ENCODE measurements at regions not wholly inside any gene's neighbourhood (a gene's known extent, or its start where the extent isn't known, plus 50 kb on each side); places are given as distances from the start of the nearest gene placed in this dataset.

DNA sequence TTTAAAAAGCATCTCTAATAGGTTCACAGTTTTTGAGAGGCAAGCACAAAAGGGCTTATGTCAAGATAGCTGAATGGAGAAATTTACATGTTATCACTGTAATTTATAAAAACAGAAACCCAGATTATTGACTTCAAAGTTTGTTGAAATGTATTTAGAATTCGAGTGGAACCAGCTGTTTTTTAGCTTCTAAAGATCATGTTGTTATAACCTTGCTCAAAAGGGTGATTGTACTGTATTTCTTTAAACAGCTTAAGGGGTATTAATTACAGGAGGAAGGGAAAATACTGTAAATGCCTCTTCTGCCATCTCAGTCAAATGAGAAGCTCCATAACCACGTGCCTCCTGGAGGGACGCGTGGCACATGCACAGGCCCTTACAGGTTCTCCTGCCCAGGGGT, 156.2 kb upstream of the MGMT start:
- H2BK120ac ChIP-seq (ENCODE audit: low read depth, low read length): no peak overlapping the region
- H3K14ac ChIP-seq (ENCODE audit: low read length in 2 of 2): no peak overlapping the region
- no peaks in the 10 kb centered on the region for H3K36me3 ChIP-seq (ENCODE audit: control insufficient read depth in 1 of 2, insufficient read depth in 2 of 2, low read depth in 1 of 2, low read length in 2 of 2)
- WGBS: 74% methylated on average over 4 of the region's 4 CpGs
- H3K4me2 ChIP-seq (ENCODE audit: low read length, poor library complexity, severe bottlenecking): no peak overlapping the region
- H3K4ac ChIP-seq (ENCODE audit: low read depth in 1 of 2, low read length in 2 of 2): no peak overlapping the region
- peaks cover 3% of the 10 kb centered on the region for H3K4me1 ChIP-seq (ENCODE audit: control insufficient read depth, insufficient read depth, low read depth, low read length)
- H3K18ac ChIP-seq (ENCODE audit: low read depth in 1 of 2, low read length in 2 of 2): no peak overlapping the region
- no peak overlapping the region for H2BK15ac ChIP-seq (ENCODE audit: low read depth, poor library complexity, severe bottlenecking)
- H3K27ac ChIP-seq (ENCODE audit: low read length, poor library complexity, severe bottlenecking): no peak overlapping the region
- H3K4me3 ChIP-seq (ENCODE audit: insufficient read depth in 1 of 2, low read depth in 1 of 2, low read length in 2 of 2): no peak overlapping the region
- H3K9ac ChIP-seq (ENCODE audit: low read length): no peak overlapping the region
- DNase-seq: no peak
- no peak overlapping the region for H3K23ac ChIP-seq (ENCODE audit: low read length in 2 of 2)
- no peak overlapping the region for H2AK5ac ChIP-seq (ENCODE audit: low read length, severe bottlenecking)
- H3K79me1 ChIP-seq (replicated peaks; ENCODE audit: low read length, poor library complexity, severe bottlenecking): no peaks in the 10 kb centered on the region
- no peak overlapping the region for H4K91ac ChIP-seq (ENCODE audit: low read length)
- no peak overlapping the region for H2BK5ac ChIP-seq (ENCODE audit: low read depth, low read length, poor library complexity, severe bottlenecking)
- peaks cover 9% of the 10 kb centered on the region for H3K9me3 ChIP-seq (ENCODE audit: control insufficient read depth, low read length)
- no peak overlapping the region for H2BK12ac ChIP-seq (ENCODE audit: low read length in 2 of 2)
- no peaks in the 10 kb centered on the region for H3K27me3 ChIP-seq (ENCODE audit: control insufficient read depth in 1 of 2, insufficient read depth in 1 of 2, low read length in 2 of 2)
- no peak overlapping the region for H2AFZ ChIP-seq (ENCODE audit: low read depth, low read length)
- H4K8ac ChIP-seq (ENCODE audit: low read length): no peak overlapping the region

DNA sequence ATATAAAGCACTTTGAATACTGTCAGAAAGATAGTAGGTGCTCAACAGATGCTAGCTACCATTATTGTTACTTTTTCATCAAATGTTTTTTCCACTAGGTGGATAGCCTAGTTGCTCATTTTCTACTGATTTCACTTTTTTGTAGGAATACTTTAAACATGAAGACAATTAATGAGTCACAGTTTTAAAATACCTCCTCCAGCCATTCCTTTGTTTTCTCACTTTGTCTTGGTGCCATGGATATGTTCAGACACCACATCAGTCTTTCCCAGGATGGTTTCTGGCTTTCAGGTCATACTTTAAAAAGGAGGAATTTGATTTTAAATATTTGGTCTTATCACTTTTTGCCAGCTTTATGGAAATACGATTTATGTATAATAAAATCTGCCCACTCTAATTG, 147.1 kb upstream of the MGMT start:
- no peak overlapping the region for H3K9ac ChIP-seq (ENCODE audit: low read length)

DNA sequence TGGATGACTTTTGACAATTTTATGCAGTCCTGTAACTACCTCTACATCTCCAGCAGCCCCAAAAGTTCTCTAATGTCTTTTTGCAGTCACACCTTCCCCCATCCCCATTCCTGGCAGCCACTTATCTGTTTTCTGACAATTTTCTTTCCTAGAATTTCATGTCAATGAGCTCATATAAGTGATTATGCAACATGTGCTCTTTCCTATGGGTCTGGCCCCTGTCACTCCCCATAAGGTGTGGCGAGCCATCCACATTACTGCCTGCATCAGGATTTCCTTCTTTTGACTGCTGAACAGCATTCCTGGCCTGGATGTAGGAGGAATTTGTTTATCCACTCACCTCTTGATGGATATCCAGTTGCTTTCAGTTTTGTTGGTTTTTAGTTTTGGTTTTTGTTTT, 146.7 kb upstream of the MGMT start:
- Histone ChIP-seq H3K27me3 (ENCODE audit: control insufficient read depth in 1 of 2, insufficient read depth in 1 of 2, low read length in 2 of 2) (peaks cover 0 to 19% of the 10 kb centered on the region in 2 experiments), H3K4me2 (ENCODE audit: low read length, poor library complexity, severe bottlenecking) (no peak overlapping the region), H4K8ac (ENCODE audit: low read length) (no peak overlapping the region), H2BK15ac (ENCODE audit: low read depth, poor library complexity, severe bottlenecking) (no peak overlapping the region), H3K18ac (ENCODE audit: low read depth in 1 of 2, low read length in 2 of 2) (no peak overlapping the region), H2BK5ac (ENCODE audit: low read depth, low read length, poor library complexity, severe bottlenecking) (no peak overlapping the region), H3K4me1 (ENCODE audit: control insufficient read depth, insufficient read depth, low read depth, low read length) (no peaks in the 10 kb centered on the region), H3K4ac (ENCODE audit: low read depth in 1 of 2, low read length in 2 of 2) (no peak overlapping the region), H2BK12ac (ENCODE audit: low read length in 2 of 2) (no peak overlapping the region), H3K4me3 (ENCODE audit: insufficient read depth in 1 of 2, low read depth in 1 of 2, low read length in 2 of 2) (no peak overlapping the region), H2AFZ (ENCODE audit: low read depth, low read length) (no peak overlapping the region), H3K9ac (ENCODE audit: low read length) (no peak overlapping the region), H3K79me1 (replicated peaks; ENCODE audit: low read length, poor library complexity, severe bottlenecking) (no peaks in the 10 kb centered on the region), H2AK5ac (ENCODE audit: low read length, severe bottlenecking) (no peak overlapping the region), H3K27ac (ENCODE audit: low read length, poor library complexity, severe bottlenecking) (no peak overlapping the region), H4K91ac (ENCODE audit: low read length) (no peak overlapping the region), H3K36me3 (ENCODE audit: control insufficient read depth in 1 of 2, insufficient read depth in 2 of 2, low read depth in 1 of 2, low read length in 2 of 2) (no peaks in the 10 kb centered on the region), H3K23ac (ENCODE audit: low read length in 2 of 2) (no peak overlapping the region), H2BK120ac (ENCODE audit: low read depth, low read length) (no peak overlapping the region), H3K14ac (ENCODE audit: low read length in 2 of 2) (no peak overlapping the region), H3K9me3 (ENCODE audit: control insufficient read depth, low read length) (peaks cover 23% of the 10 kb centered on the region)
- no peak for DNase-seq
- whole genome bisulfite sequencing: 80% methylated on average over 1 of the region's 1 CpG

More for the DNA sequence above, 147.1 kb upstream of the MGMT start:
- Histone ChIP-seq H3K4me1 (ENCODE audit: control insufficient read depth, insufficient read depth, low read depth, low read length) (no peaks in the 10 kb centered on the region), H2BK5ac (ENCODE audit: low read depth, low read length, poor library complexity, severe bottlenecking) (no peak overlapping the region), H4K91ac (ENCODE audit: low read length) (no peak overlapping the region), H3K4me2 (ENCODE audit: low read length, poor library complexity, severe bottlenecking) (no peak overlapping the region), H2AFZ (ENCODE audit: low read depth, low read length) (no peak overlapping the region), H3K27me3 (ENCODE audit: control insufficient read depth in 1 of 2, insufficient read depth in 1 of 2, low read length in 2 of 2) (peaks cover 0 to 15% of the 10 kb centered on the region in 2 experiments), H3K23ac (ENCODE audit: low read length in 2 of 2) (no peak overlapping the region), H2BK120ac (ENCODE audit: low read depth, low read length) (no peak overlapping the region), H3K4me3 (ENCODE audit: insufficient read depth in 1 of 2, low read depth in 1 of 2, low read length in 2 of 2) (no peak overlapping the region), H3K4ac (ENCODE audit: low read depth in 1 of 2, low read length in 2 of 2) (no peak overlapping the region), H2AK5ac (ENCODE audit: low read length, severe bottlenecking) (no peak overlapping the region), H3K79me1 (replicated peaks; ENCODE audit: low read length, poor library complexity, severe bottlenecking) (no peaks in the 10 kb centered on the region), H4K8ac (ENCODE audit: low read length) (no peak overlapping the region), H2BK15ac (ENCODE audit: low read depth, poor library complexity, severe bottlenecking) (no peak overlapping the region), H3K36me3 (ENCODE audit: control insufficient read depth in 1 of 2, insufficient read depth in 2 of 2, low read depth in 1 of 2, low read length in 2 of 2) (no peaks in the 10 kb centered on the region), H2BK12ac (ENCODE audit: low read length in 2 of 2) (no peak overlapping the region), H3K27ac (ENCODE audit: low read length, poor library complexity, severe bottlenecking) (no peak overlapping the region), H3K18ac (ENCODE audit: low read depth in 1 of 2, low read length in 2 of 2) (no peak overlapping the region), H3K14ac (ENCODE audit: low read length in 2 of 2) (no peak overlapping the region), H3K9me3 (ENCODE audit: control insufficient read depth, low read length) (peaks cover 24% of the 10 kb centered on the region)
- 86% methylated on average over 1 of the region's 1 CpG for WGBS
- DNase-seq: no peak

DNA sequence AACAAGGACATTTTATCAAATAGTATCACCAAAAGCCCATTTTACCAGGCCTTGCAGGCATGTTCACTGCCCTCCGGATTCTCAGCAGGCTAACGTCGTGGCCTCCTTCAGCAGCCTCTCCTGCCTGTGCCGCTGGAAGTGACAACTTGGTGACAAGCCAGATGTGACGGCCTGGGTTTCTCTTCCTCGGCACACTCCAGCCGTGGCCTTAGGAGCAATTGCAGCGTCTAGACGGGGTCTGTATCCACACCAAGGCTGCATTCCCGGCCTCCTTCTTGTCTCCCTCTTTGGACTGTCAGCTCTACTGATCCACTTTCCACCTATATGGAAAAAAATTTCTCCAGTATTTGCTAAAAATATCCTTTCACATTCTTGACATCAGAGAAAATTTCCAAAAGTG, 145.3 kb upstream of the MGMT start:
- no peaks in the 10 kb centered on the region for H3K36me3 ChIP-seq (ENCODE audit: control insufficient read depth in 1 of 2, insufficient read depth in 2 of 2, low read depth in 1 of 2, low read length in 2 of 2)
- WGBS: 88% methylated on average over 10 of the region's 10 CpGs
- no peak overlapping the region for H2BK12ac ChIP-seq (ENCODE audit: low read length in 2 of 2)

More for the DNA sequence above, 145.3 kb upstream of the MGMT start:
- H2BK120ac ChIP-seq (ENCODE audit: low read depth, low read length): no peak overlapping the region
- no peak overlapping the region for H3K14ac ChIP-seq (ENCODE audit: low read length in 2 of 2)
- H3K18ac ChIP-seq (ENCODE audit: low read depth in 1 of 2, low read length in 2 of 2): no peak overlapping the region
- H3K9me3 ChIP-seq (ENCODE audit: control insufficient read depth, low read length): peaks cover 13% of the 10 kb centered on the region
- H3K27ac ChIP-seq (ENCODE audit: low read length, poor library complexity, severe bottlenecking): no peak overlapping the region
- peaks cover 0 to 27% of the 10 kb centered on the region in 2 experiments for H3K27me3 ChIP-seq (ENCODE audit: control insufficient read depth in 1 of 2, insufficient read depth in 1 of 2, low read length in 2 of 2)
- H4K91ac ChIP-seq (ENCODE audit: low read length): no peak overlapping the region
- H4K8ac ChIP-seq (ENCODE audit: low read length): no peak overlapping the region
- H3K79me1 ChIP-seq (replicated peaks; ENCODE audit: low read length, poor library complexity, severe bottlenecking): no peaks in the 10 kb centered on the region
- DNase-seq: no peak
- H3K4me3 ChIP-seq (ENCODE audit: insufficient read depth in 1 of 2, low read depth in 1 of 2, low read length in 2 of 2): no peak overlapping the region
- no peak overlapping the region for H3K9ac ChIP-seq (ENCODE audit: low read length)
- H2BK5ac ChIP-seq (ENCODE audit: low read depth, low read length, poor library complexity, severe bottlenecking): no peak overlapping the region
- H3K23ac ChIP-seq (ENCODE audit: low read length in 2 of 2): no peak overlapping the region
- no peaks in the 10 kb centered on the region for H3K4me1 ChIP-seq (ENCODE audit: control insufficient read depth, insufficient read depth, low read depth, low read length)
- H2AFZ ChIP-seq (ENCODE audit: low read depth, low read length): no peak overlapping the region
- H2BK15ac ChIP-seq (ENCODE audit: low read depth, poor library complexity, severe bottlenecking): no peak overlapping the region
- H3K4me2 ChIP-seq (ENCODE audit: low read length, poor library complexity, severe bottlenecking): no peak overlapping the region
- no peak overlapping the region for H2AK5ac ChIP-seq (ENCODE audit: low read length, severe bottlenecking)
- H3K4ac ChIP-seq (ENCODE audit: low read depth in 1 of 2, low read length in 2 of 2): no peak overlapping the region

All from mesenchymal stem cell (in vitro differentiated cells and primary cell).